Hematopoietic multipotent progenitor cell treated with erythropoietin and hydrocortisone succinate and interleukin-3 and kit ligand, for 8 days (in vitro differentiated cells): ENCODE measurements at regions not wholly inside any gene's neighbourhood (a gene's known extent, or its start where the extent isn't known, plus 50 kb on each side); places are given as distances from the start of the nearest gene placed in this dataset.
"Not testable (repeated sequence)": the region's sequence is repeated elsewhere in the genome, so short reads cannot be mapped to it uniquely, and the experiment has no call there.

Experiments used
- DNase-seq: peaks from one replicate; pipeline ENCODE4 v3.0.0-alpha.2; 2015

GRCh38 chr18:51531501-51531900 is 334.0 kb upstream of the MEX3C start:
- DNase-seq = no peak

- no peak for DNase-seq
These were observed 340.0 kb upstream of the MEX3C start for GRCh38 chr18:51537487-51537886.

GRCh38 chr18:51540562-51540961 is 343.1 kb upstream of the MEX3C start:
- no peak for DNase-seq

- DNase-seq = no peak
These were observed 343.7 kb upstream of the MEX3C start for GRCh38 chr18:51541230-51541629.

- DNase-seq = no peak
These were observed 346.2 kb upstream of the MEX3C start for GRCh38 chr18:51543658-51544155.

GRCh38 chr18:51545446-51545845 is 348.0 kb upstream of the MEX3C start:
- DNase-seq = no peak

- no peak for DNase-seq
These were observed 361.9 kb upstream of the MEX3C start for GRCh38 chr18:51559198-51559901.

- no peak for DNase-seq
These were observed 362.4 kb upstream of the MEX3C start for GRCh38 chr18:51559902-51560287.

- no peak for DNase-seq
These were observed 364.3 kb upstream of the MEX3C start for GRCh38 chr18:51561821-51562220.

GRCh38 chr18:51562866-51563265 is 365.4 kb upstream of the MEX3C start:
- DNase-seq = no peak

- DNase-seq = no peak
These were observed 365.9 kb upstream of the MEX3C start for GRCh38 chr18:51563396-51563795.

- DNase-seq = no peak
These were observed 370.7 kb upstream of the MEX3C start for GRCh38 chr18:51568151-51568550.

GRCh38 chr18:51569153-51569552 is 371.7 kb upstream of the MEX3C start:
- no peak for DNase-seq

GRCh38 chr18:51569561-51569960 is 372.1 kb upstream of the MEX3C start:
- DNase-seq = no peak

- DNase-seq = not testable (repeated sequence)
These were observed 372.6 kb upstream of the MEX3C start for GRCh38 chr18:51570071-51570470.

- not testable (repeated sequence) for DNase-seq
These were observed 376.4 kb upstream of the MEX3C start for GRCh38 chr18:51573886-51574285.

- DNase-seq = no peak
These were observed 377.7 kb upstream of the MEX3C start for GRCh38 chr18:51575171-51575570.

- no peak for DNase-seq
These were observed 381.0 kb upstream of the MEX3C start for GRCh38 chr18:51578406-51578980.

- no peak for DNase-seq
These were observed 383.1 kb upstream of the MEX3C start for GRCh38 chr18:51580580-51580979.

GRCh38 chr18:51582551-51582950 is 385.1 kb upstream of the MEX3C start:
- no peak for DNase-seq

GRCh38 chr18:51588616-51589015 is 391.1 kb upstream of the MEX3C start:
- no peak for DNase-seq

GRCh38 chr18:51593931-51594330 is 396.4 kb upstream of the MEX3C start:
- DNase-seq = no peak

GRCh38 chr18:51603111-51603510 is 405.6 kb upstream of the MEX3C start:
- DNase-seq = no peak

GRCh38 chr18:51603551-51603950 is 406.1 kb upstream of the MEX3C start:
- DNase-seq = no peak

- no peak for DNase-seq
These were observed 413.0 kb upstream of the MEX3C start for GRCh38 chr18:51610481-51610880.
